MG63 (cell line): ENCODE measurements at regions not wholly inside any gene's neighbourhood (a gene's known extent, or its start where the extent isn't known, plus 50 kb on each side); places are given as distances from the start of the nearest gene placed in this dataset.

Experiments used
- DNase-seq: peaks from one replicate; pipeline ENCODE4 v3.0.0-alpha.2; 2020
- H3K27me3 ChIP-seq: fragments of 250-450 bp; sonication (Bioruptor Pico); 2 replicates; pipeline ENCODE4 v1.5.1; 2020; ENCODE audit warnings: mild to moderate bottlenecking, moderate library complexity
- H3K36me3 ChIP-seq: fragments of 250-450 bp; sonication (Bioruptor Pico); 2 replicates; pipeline ENCODE4 v1.5.1; 2020; ENCODE audit warnings: mild to moderate bottlenecking, moderate library complexity
- H3K4me3 ChIP-seq: fragments of 250-450 bp; sonication (Bioruptor Pico); 2 replicates; pipeline ENCODE4 v1.5.1; 2020; ENCODE audit warnings: mild to moderate bottlenecking, moderate library complexity
- H3K9me3 ChIP-seq: fragments of 250-450 bp; sonication (Bioruptor Pico); 2 replicates; pipeline ENCODE4 v1.5.1; 2020; ENCODE audit warnings: mild to moderate bottlenecking, moderate library complexity

GRCh38 chr2:123162400-123163016 lies 862.6 kb upstream of the CNTNAP5 start:
- no peaks in the 10 kb centered on the region for H3K36me3 ChIP-seq
- H3K9me3 ChIP-seq = peaks cover 3% of the 10 kb centered on the region; the same call in 1 of the 2 replicates
- H3K4me3 ChIP-seq = no peak overlapping the region
- no peaks in the 10 kb centered on the region for H3K27me3 ChIP-seq
- no peak for DNase-seq

- no peak for DNase-seq
- H3K9me3 ChIP-seq = peaks cover 3% of the 10 kb centered on the region; the same call in 1 of the 2 replicates
- H3K4me3 ChIP-seq = no peak overlapping the region
- H3K36me3 ChIP-seq = no peaks in the 10 kb centered on the region
- H3K27me3 ChIP-seq = no peaks in the 10 kb centered on the region
Measured at GRCh38 chr2:123163398-123163797, 861.7 kb upstream of the CNTNAP5 start.

GRCh38 chr2:123164216-123164615 lies 860.9 kb upstream of the CNTNAP5 start:
- Histone ChIP-seq H3K4me3 (no peak overlapping the region), H3K36me3 (no peaks in the 10 kb centered on the region), H3K9me3 (peaks cover 3% of the 10 kb centered on the region; the same call in 1 of the 2 replicates), H3K27me3 (no peaks in the 10 kb centered on the region)
- DNase-seq = no peak

- peak; percentile 71 for DNase-seq
Measured at GRCh38 chr2:123165616-123166015, 859.5 kb upstream of the CNTNAP5 start.

GRCh38 chr2:123179526-123179925 lies 845.6 kb upstream of the CNTNAP5 start:
- H3K9me3 ChIP-seq = no peaks in the 10 kb centered on the region; the same call in 1 of the 2 replicates
- DNase-seq = peak; percentile 10
- H3K27me3 ChIP-seq = no peaks in the 10 kb centered on the region
- no peak overlapping the region for H3K4me3 ChIP-seq
- no peaks in the 10 kb centered on the region for H3K36me3 ChIP-seq

More at GRCh38 chr2:123165616-123166015, 859.5 kb upstream of the CNTNAP5 start:
- Histone ChIP-seq H3K36me3 (no peaks in the 10 kb centered on the region), H3K27me3 (no peaks in the 10 kb centered on the region), H3K4me3 (no peak overlapping the region), H3K9me3 (peaks cover 3% of the 10 kb centered on the region; the same call in 1 of the 2 replicates)

- DNase-seq = no peak
- H3K4me3 ChIP-seq = no peak overlapping the region
- H3K27me3 ChIP-seq = no peaks in the 10 kb centered on the region
- H3K9me3 ChIP-seq = no peaks in the 10 kb centered on the region
- H3K36me3 ChIP-seq = no peaks in the 10 kb centered on the region
Measured at GRCh38 chr2:123195957-123196356, 829.1 kb upstream of the CNTNAP5 start.

- Histone ChIP-seq H3K36me3 (no peaks in the 10 kb centered on the region), H3K9me3 (0 out of 2 replicates have a peak, but pooled peaks cover 4% of the 10 kb centered on the region), H3K4me3 (no peak overlapping the region), H3K27me3 (no peaks in the 10 kb centered on the region)
- no peak for DNase-seq
Measured at GRCh38 chr2:123200035-123200434, 825.1 kb upstream of the CNTNAP5 start.

GRCh38 chr2:123207245-123207644 lies 817.8 kb upstream of the CNTNAP5 start:
- Histone ChIP-seq H3K36me3 (no peaks in the 10 kb centered on the region), H3K4me3 (no peak overlapping the region), H3K9me3 (no peaks in the 10 kb centered on the region), H3K27me3 (no peaks in the 10 kb centered on the region)
- DNase-seq = no peak

- no peak for DNase-seq
- no peaks in the 10 kb centered on the region for H3K36me3 ChIP-seq
- no peak overlapping the region for H3K4me3 ChIP-seq
Measured at GRCh38 chr2:123209202-123209601, 815.9 kb upstream of the CNTNAP5 start.

GRCh38 chr2:123211181-123211580 lies 813.9 kb upstream of the CNTNAP5 start:
- Histone ChIP-seq H3K4me3 (no peak overlapping the region), H3K36me3 (no peaks in the 10 kb centered on the region), H3K27me3 (no peaks in the 10 kb centered on the region), H3K9me3 (no peaks in the 10 kb centered on the region)
- no peak for DNase-seq

More at GRCh38 chr2:123209202-123209601, 815.9 kb upstream of the CNTNAP5 start:
- Histone ChIP-seq H3K27me3 (no peaks in the 10 kb centered on the region), H3K9me3 (no peaks in the 10 kb centered on the region)

- no peak for DNase-seq
- Histone ChIP-seq H3K4me3 (no peak overlapping the region), H3K9me3 (peaks cover 3% of the 10 kb centered on the region; the same call in 1 of the 2 replicates), H3K27me3 (no peaks in the 10 kb centered on the region), H3K36me3 (no peaks in the 10 kb centered on the region)
Measured at GRCh38 chr2:123245156-123245555, 779.9 kb upstream of the CNTNAP5 start.

GRCh38 chr2:123258877-123259539 lies 766.1 kb upstream of the CNTNAP5 start:
- peaks cover 7% of the 10 kb centered on the region for H3K9me3 ChIP-seq
- H3K27me3 ChIP-seq = no peaks in the 10 kb centered on the region
- DNase-seq = no peak
- H3K4me3 ChIP-seq = no peak overlapping the region
- H3K36me3 ChIP-seq = no peaks in the 10 kb centered on the region

- no peak for DNase-seq
- Histone ChIP-seq H3K27me3 (no peaks in the 10 kb centered on the region), H3K36me3 (no peaks in the 10 kb centered on the region), H3K9me3 (peaks cover 7% of the 10 kb centered on the region), H3K4me3 (no peak overlapping the region)
Measured at GRCh38 chr2:123262856-123263255, 762.2 kb upstream of the CNTNAP5 start.

GRCh38 chr2:123283431-123283830 lies 741.7 kb upstream of the CNTNAP5 start:
- no peaks in the 10 kb centered on the region for H3K27me3 ChIP-seq
- no peak overlapping the region for H3K4me3 ChIP-seq
- H3K36me3 ChIP-seq = no peaks in the 10 kb centered on the region
- peaks cover 13% of the 10 kb centered on the region for H3K9me3 ChIP-seq
- DNase-seq = no peak

- Histone ChIP-seq H3K4me3 (no peak overlapping the region), H3K9me3 (peaks cover 2% of the 10 kb centered on the region), H3K27me3 (no peaks in the 10 kb centered on the region), H3K36me3 (no peaks in the 10 kb centered on the region)
- no peak for DNase-seq
Measured at GRCh38 chr2:123303731-123304130, 721.4 kb upstream of the CNTNAP5 start.
